DND-41 (cell line): ENCODE measurements at regions not wholly inside any gene's neighbourhood (a gene's known extent, or its start where the extent isn't known, plus 50 kb on each side); places are given as distances from the start of the nearest gene placed in this dataset.
"Not testable (repeated sequence)": the region's sequence is repeated elsewhere in the genome, so short reads cannot be mapped to it uniquely, and the experiment has no call there.

Experiments used
- ATAC-seq: fragments of 200-7000 bp; cut with Tn5 transposase; 3 replicates; pipeline ENCODE4 v1.9.1; 2021; ENCODE audit warnings: low read depth; ENCODE audit not compliant: insufficient read depth
- DNase-seq: peaks from one replicate; pipeline ENCODE4 v3.0.0-alpha.2; 2020
- H2AFZ ChIP-seq: 2 replicates; pipeline ENCODE4 v1.6.0; 2012; ENCODE audit warnings: low read depth, low read length
- H3K27ac ChIP-seq: 2 replicates; pipeline ENCODE4 v1.5.1; 2012; ENCODE audit warnings: low read length, inconsistent platforms
- H3K27me3 ChIP-seq: fragments of 200-600 bp; sonication (generic); 2 replicates; pipeline ENCODE4 v1.6.0; 2012; ENCODE audit warnings: low read length, mild to moderate bottlenecking, inconsistent platforms; ENCODE audit not compliant: insufficient read depth, poor library complexity
- H3K36me3 ChIP-seq: 2 replicates; pipeline ENCODE4 v1.5.1; 2012; ENCODE audit warnings: low read length, inconsistent platforms; ENCODE audit not compliant: insufficient read depth
- H3K4me1 ChIP-seq: 2 replicates; pipeline ENCODE4 v1.5.1; 2012; ENCODE audit warnings: mild to moderate bottlenecking, low read length; ENCODE audit not compliant: insufficient read depth
- H3K4me2 ChIP-seq: 2 replicates; pipeline ENCODE4 v1.6.0; 2012; ENCODE audit warnings: mild to moderate bottlenecking, moderate library complexity, low read length, inconsistent platforms; ENCODE audit not compliant: insufficient read depth
- H3K4me3 ChIP-seq, 2 experiments: fragments of 200-600 bp in 1 of 2; shearing (Covaris generic) in 1 of 2; 2 replicates each; pipeline ENCODE4 v1.5.1; 2012 to 2016; ENCODE audit warnings: inconsistent platforms in 2 of 2, low read length in 2 of 2, mild to moderate bottlenecking in 2 of 2, low read depth in 1 of 2, moderate library complexity in 1 of 2
- H3K79me2 ChIP-seq: 2 replicates; pipeline ENCODE4 v1.6.0; 2012; ENCODE audit warnings: low read length, inconsistent platforms; ENCODE audit not compliant: insufficient read depth
- H3K9ac ChIP-seq: 2 replicates; pipeline ENCODE4 v1.6.0; 2012; ENCODE audit warnings: low read depth, mild to moderate bottlenecking, inconsistent platforms, low read length, moderate library complexity
- H3K9me3 ChIP-seq: 2 replicates; pipeline ENCODE4 v1.5.1; 2012; ENCODE audit warnings: low read length, moderate library complexity, mild to moderate bottlenecking, inconsistent platforms; ENCODE audit not compliant: insufficient read depth, severe bottlenecking
- H4K20me1 ChIP-seq: 2 replicates; pipeline ENCODE4 v1.6.0; 2012; ENCODE audit warnings: low read length; ENCODE audit not compliant: insufficient read depth
- CTCF ChIP-seq: IDR thresholded peaks from 2 replicates; pipeline ENCODE4 v1.5.1; 2012; ENCODE audit warnings: borderline replicate concordance, low read length, moderate library complexity, mild to moderate bottlenecking; ENCODE audit not compliant: poor library complexity, severe bottlenecking; ENCODE audit errors: extremely low read depth
- EZH2 ChIP-seq: IDR thresholded peaks from 3 replicates; pipeline ENCODE4 v1.6.1; 2012; ENCODE audit warnings: borderline replicate concordance, low read depth, mild to moderate bottlenecking, moderate library complexity, low read length, inconsistent platforms; ENCODE audit not compliant: severe bottlenecking

- H2AFZ ChIP-seq: no peak overlapping the region
- TF ChIP-seq EZH2: no peak
- no peak for TF ChIP-seq CTCF
- no peaks in the 10 kb centered on the region for H3K36me3 ChIP-seq
- no peak for ATAC-seq
- no peak for DNase-seq
- no peak overlapping the region for H3K4me2 ChIP-seq
- H4K20me1 ChIP-seq: no peaks in the 10 kb centered on the region
- no peaks in the 10 kb centered on the region for H3K79me2 ChIP-seq
- no peak overlapping the region for H3K9ac ChIP-seq
- H3K27me3 ChIP-seq: no peaks in the 10 kb centered on the region
- no peaks in the 10 kb centered on the region for H3K9me3 ChIP-seq
- H3K27ac ChIP-seq: no peak overlapping the region
- H3K4me1 ChIP-seq: no peaks in the 10 kb centered on the region
- H3K4me3 ChIP-seq: no peak overlapping the region
Observed at GRCh38 chrX:89033723-89034122, 286.7 kb downstream of the CPXCR1 start.

- Histone ChIP-seq H3K9me3 (no peaks in the 10 kb centered on the region), H3K36me3 (no peaks in the 10 kb centered on the region), H3K9ac (no peak overlapping the region), H3K27me3 (no peaks in the 10 kb centered on the region), H3K79me2 (no peaks in the 10 kb centered on the region), H3K4me3 (no peak overlapping the region), H4K20me1 (no peaks in the 10 kb centered on the region), H2AFZ (no peak overlapping the region), H3K27ac (no peak overlapping the region), H3K4me2 (no peak overlapping the region), H3K4me1 (no peaks in the 10 kb centered on the region)
- TF ChIP-seq CTCF: no peak
- TF ChIP-seq EZH2: no peak
- no peak for ATAC-seq
- no peak for DNase-seq
Observed at GRCh38 chrX:89034679-89035078, 287.7 kb downstream of the CPXCR1 start.

GRCh38 chrX:89053223-89053622 is 306.2 kb downstream of the CPXCR1 start:
- no peak for TF ChIP-seq CTCF
- TF ChIP-seq EZH2: no peak

GRCh38 chrX:89099587-89099986 is 352.6 kb downstream of the CPXCR1 start:
- not testable (repeated sequence) for H3K27ac ChIP-seq, H3K27me3 ChIP-seq, DNase-seq, H3K4me2 ChIP-seq, H3K4me3 ChIP-seq, H3K4me1 ChIP-seq, H3K36me3 ChIP-seq, H3K9ac ChIP-seq, H4K20me1 ChIP-seq, ATAC-seq, H2AFZ ChIP-seq, H3K9me3 ChIP-seq, H3K79me2 ChIP-seq

More at GRCh38 chrX:89053223-89053622, 306.2 kb downstream of the CPXCR1 start:
- no peaks in the 10 kb centered on the region for H4K20me1 ChIP-seq
- no peak overlapping the region for H3K27ac ChIP-seq
- no peaks in the 10 kb centered on the region for H3K79me2 ChIP-seq
- H3K4me1 ChIP-seq: no peaks in the 10 kb centered on the region
- ATAC-seq (no peak), DNase-seq (no peak)
- no peak overlapping the region for H3K4me2 ChIP-seq
- H2AFZ ChIP-seq: no peak overlapping the region
- no peaks in the 10 kb centered on the region for H3K27me3 ChIP-seq
- no peak overlapping the region for H3K4me3 ChIP-seq
- H3K9me3 ChIP-seq: no peaks in the 10 kb centered on the region
- H3K36me3 ChIP-seq: no peaks in the 10 kb centered on the region
- no peak overlapping the region for H3K9ac ChIP-seq
